ENCODE measurements at regions not wholly inside any gene's neighbourhood (a gene's known extent, or its start where the extent isn't known, plus 50 kb on each side); places are given as distances from the start of the nearest gene placed in this dataset.
A peak's percentile ranks its signal among the peaks of the same experiment; 100 is the strongest.

GRCh38 chr13:40337651-40338050 lies 328.8 kb downstream of the FOXO1 start:
- FAIRE-seq (no peak), DNase-seq (ENCODE audit: low read depth) (no peak)
- no peak for TF ChIP-seq CTCF (IDR thresholded peaks at IDR 0.05; ENCODE audit: insufficient read depth, low read length, severe bottlenecking)
- H3K4me3 ChIP-seq (ENCODE audit: low read depth, low read length), result no peak overlapping the region
- H3K27me3 ChIP-seq (ENCODE audit: control insufficient read depth, insufficient read depth, low read length), result no peaks in the 10 kb centered on the region
- no peaks in the 10 kb centered on the region for H3K36me3 ChIP-seq (ENCODE audit: control insufficient read depth, insufficient read depth, low read length)

GRCh38 chr13:40338217-40338616 lies 328.2 kb downstream of the FOXO1 start:
- Histone ChIP-seq H3K36me3 (ENCODE audit: control insufficient read depth, insufficient read depth, low read length) (no peaks in the 10 kb centered on the region), H3K27me3 (ENCODE audit: control insufficient read depth, insufficient read depth, low read length) (no peaks in the 10 kb centered on the region), H3K4me3 (ENCODE audit: low read depth, low read length) (no peak overlapping the region)
- TF ChIP-seq CTCF (IDR thresholded peaks at IDR 0.05; ENCODE audit: insufficient read depth, low read length, severe bottlenecking), result no peak
- no peak for DNase-seq (ENCODE audit: low read depth)
- FAIRE-seq, result peak; percentile 77

- Histone ChIP-seq H3K27me3 (ENCODE audit: control insufficient read depth, insufficient read depth, low read length) (no peaks in the 10 kb centered on the region), H3K36me3 (ENCODE audit: control insufficient read depth, insufficient read depth, low read length) (no peaks in the 10 kb centered on the region), H3K4me3 (ENCODE audit: low read depth, low read length) (no peak overlapping the region)
- DNase-seq (ENCODE audit: low read depth), result no peak
- FAIRE-seq, result no peak
- TF ChIP-seq CTCF (IDR thresholded peaks at IDR 0.05; ENCODE audit: insufficient read depth, low read length, severe bottlenecking), result peak; percentile 27
Measured at GRCh38 chr13:40340368-40341095, 325.9 kb downstream of the FOXO1 start.

GRCh38 chr13:40341096-40341471 lies 325.4 kb downstream of the FOXO1 start:
- Histone ChIP-seq H3K4me3 (ENCODE audit: low read depth, low read length) (no peak overlapping the region), H3K27me3 (ENCODE audit: control insufficient read depth, insufficient read depth, low read length) (no peaks in the 10 kb centered on the region), H3K36me3 (ENCODE audit: control insufficient read depth, insufficient read depth, low read length) (no peaks in the 10 kb centered on the region)
- DNase-seq (ENCODE audit: low read depth), result no peak
- no peak for FAIRE-seq
- no peak for TF ChIP-seq CTCF (IDR thresholded peaks at IDR 0.05; ENCODE audit: insufficient read depth, low read length, severe bottlenecking)

- DNase-seq (ENCODE audit: low read depth) (no peak), FAIRE-seq (no peak)
- TF ChIP-seq CTCF (IDR thresholded peaks at IDR 0.05; ENCODE audit: insufficient read depth, low read length, severe bottlenecking), result no peak
- Histone ChIP-seq H3K27me3 (ENCODE audit: control insufficient read depth, insufficient read depth, low read length) (no peaks in the 10 kb centered on the region), H3K36me3 (ENCODE audit: control insufficient read depth, insufficient read depth, low read length) (no peaks in the 10 kb centered on the region), H3K4me3 (ENCODE audit: low read depth, low read length) (no peak overlapping the region)
Measured at GRCh38 chr13:40341501-40341900, 324.9 kb downstream of the FOXO1 start.

GRCh38 chr13:40342461-40342860 lies 324.0 kb downstream of the FOXO1 start:
- Histone ChIP-seq H3K4me3 (ENCODE audit: low read depth, low read length) (no peak overlapping the region), H3K36me3 (ENCODE audit: control insufficient read depth, insufficient read depth, low read length) (no peaks in the 10 kb centered on the region), H3K27me3 (ENCODE audit: control insufficient read depth, insufficient read depth, low read length) (no peaks in the 10 kb centered on the region)
- FAIRE-seq, result no peak
- no peak for TF ChIP-seq CTCF (IDR thresholded peaks at IDR 0.05; ENCODE audit: insufficient read depth, low read length, severe bottlenecking)
- no peak for DNase-seq (ENCODE audit: low read depth)

Data from bronchial epithelial cell (primary cell).